ENCODE measurements at regions not wholly inside any gene's neighbourhood (a gene's known extent, or its start where the extent isn't known, plus 50 kb on each side); places are given as distances from the start of the nearest gene placed in this dataset.
"Not testable (repeated sequence)": the region's sequence is repeated elsewhere in the genome, so short reads cannot be mapped to it uniquely, and the experiment has no call there.

- TF ChIP-seq CTCF (IDR thresholded peaks at IDR 0.05; ENCODE audit: low read length); EZH2 (IDR thresholded peaks at IDR 0.05; ENCODE audit: borderline replicate concordance, low read length): not testable (repeated sequence)
These were observed 54.0 kb upstream of the GPR89A start for GRCh38 chr1:145553795-145554194.

All from OCI-LY1 (cell line).